ENCODE measurements at regions not wholly inside any gene's neighbourhood (a gene's known extent, or its start where the extent isn't known, plus 50 kb on each side); places are given as distances from the start of the nearest gene placed in this dataset.
"Not testable (repeated sequence)": the region's sequence is repeated elsewhere in the genome, so short reads cannot be mapped to it uniquely, and the experiment has no call there.

DNA sequence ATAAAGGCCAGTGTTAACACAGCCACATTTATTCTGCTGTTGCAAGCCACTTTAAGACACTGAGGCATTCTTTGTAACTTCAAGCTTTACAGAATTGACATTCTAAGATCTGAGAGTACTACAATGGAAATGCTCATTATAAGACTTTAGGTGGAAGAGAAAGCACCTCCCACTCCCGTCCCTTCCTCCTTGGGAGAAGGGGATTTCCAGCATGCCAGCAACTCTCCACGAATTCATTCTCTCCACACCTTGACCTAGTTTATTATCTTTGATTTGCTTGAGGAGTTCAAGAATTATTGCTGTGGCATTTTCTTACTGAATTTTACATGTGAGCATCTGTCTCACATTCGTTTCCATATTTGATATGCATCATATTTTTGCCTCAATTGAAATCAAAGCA, 644.4 kb upstream of the MIS18BP1 start:
- Histone ChIP-seq H4K20me1 (ENCODE audit: insufficient read depth, low read length) (no peaks in the 10 kb centered on the region), H3K27ac (ENCODE audit: low read depth, low read length) (no peak overlapping the region), H3K9me3 (ENCODE audit: insufficient read depth, low read depth, low read length) (no peaks in the 10 kb centered on the region), H3K27me3 (ENCODE audit: insufficient read depth, low read length) (no peaks in the 10 kb centered on the region), H3K4me3 (ENCODE audit: insufficient read depth, low read depth, low read length) (no peak overlapping the region), H3K36me3 (ENCODE audit: insufficient read depth, low read length) (no peaks in the 10 kb centered on the region), H2AFZ (ENCODE audit: low read depth, low read length) (no peak overlapping the region), H3K4me1 (ENCODE audit: insufficient read depth, low read length) (no peaks in the 10 kb centered on the region), H3K4me2 (ENCODE audit: low read length) (no peak overlapping the region), H3K9ac (ENCODE audit: low read length) (no peak overlapping the region), H3K79me2 (ENCODE audit: insufficient read depth, low read length) (no peaks in the 10 kb centered on the region)
- Mint-ChIP-seq H3K27me3 (ENCODE audit: low read depth, unreplicated experiment) (no peaks in the 10 kb centered on the region), H3K36me3 (ENCODE audit: low read depth, unreplicated experiment) (no peaks in the 10 kb centered on the region), H3K9me3 (ENCODE audit: unreplicated experiment) (no peaks in the 10 kb centered on the region), H3K27ac (ENCODE audit: unreplicated experiment) (no peak overlapping the region), H3K4me1 (ENCODE audit: low read depth, unreplicated experiment) (peaks cover 4% of the 10 kb centered on the region), H3K4me3 (ENCODE audit: unreplicated experiment) (no peak overlapping the region)
- no peak for FAIRE-seq
- TF ChIP-seq EZH2 (IDR thresholded peaks at IDR 0.05; ENCODE audit: insufficient read depth, low read length) = no peak
- TF ChIP-seq, protein P1, sequence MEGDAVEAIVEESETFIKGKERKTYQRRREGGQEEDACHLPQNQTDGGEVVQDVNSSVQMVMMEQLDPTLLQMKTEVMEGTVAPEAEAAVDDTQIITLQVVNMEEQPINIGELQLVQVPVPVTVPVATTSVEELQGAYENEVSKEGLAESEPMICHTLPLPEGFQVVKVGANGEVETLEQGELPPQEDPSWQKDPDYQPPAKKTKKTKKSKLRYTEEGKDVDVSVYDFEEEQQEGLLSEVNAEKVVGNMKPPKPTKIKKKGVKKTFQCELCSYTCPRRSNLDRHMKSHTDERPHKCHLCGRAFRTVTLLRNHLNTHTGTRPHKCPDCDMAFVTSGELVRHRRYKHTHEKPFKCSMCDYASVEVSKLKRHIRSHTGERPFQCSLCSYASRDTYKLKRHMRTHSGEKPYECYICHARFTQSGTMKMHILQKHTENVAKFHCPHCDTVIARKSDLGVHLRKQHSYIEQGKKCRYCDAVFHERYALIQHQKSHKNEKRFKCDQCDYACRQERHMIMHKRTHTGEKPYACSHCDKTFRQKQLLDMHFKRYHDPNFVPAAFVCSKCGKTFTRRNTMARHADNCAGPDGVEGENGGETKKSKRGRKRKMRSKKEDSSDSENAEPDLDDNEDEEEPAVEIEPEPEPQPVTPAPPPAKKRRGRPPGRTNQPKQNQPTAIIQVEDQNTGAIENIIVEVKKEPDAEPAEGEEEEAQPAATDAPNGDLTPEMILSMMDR (IDR thresholded peaks at IDR 0.05; ENCODE audit: insufficient read depth, low read depth, low read length) = no peak
- no peak for DNase-seq (ENCODE audit: low read depth)

- no peak overlapping the region for H3K4me2 ChIP-seq (ENCODE audit: low read length)
- H3K9me3 ChIP-seq (ENCODE audit: insufficient read depth, low read depth, low read length) = no peaks in the 10 kb centered on the region
- no peaks in the 10 kb centered on the region for H3K27me3 ChIP-seq (ENCODE audit: insufficient read depth, low read length)
- no peak overlapping the region for H3K27ac ChIP-seq (ENCODE audit: low read depth, low read length)
- no peaks in the 10 kb centered on the region for H3K4me1 Mint-ChIP-seq (ENCODE audit: low read depth, unreplicated experiment)
- no peak overlapping the region for H3K4me3 ChIP-seq (ENCODE audit: insufficient read depth, low read depth, low read length)
- no peak for TF ChIP-seq EZH2 (IDR thresholded peaks at IDR 0.05; ENCODE audit: insufficient read depth, low read length)
- TF ChIP-seq, protein P1 (IDR thresholded peaks at IDR 0.05; ENCODE audit: insufficient read depth, low read depth, low read length) = no peak
- no peak for FAIRE-seq
- H3K4me3 Mint-ChIP-seq (ENCODE audit: unreplicated experiment) = no peak overlapping the region
- H3K36me3 ChIP-seq (ENCODE audit: insufficient read depth, low read length) = no peaks in the 10 kb centered on the region
- H3K9ac ChIP-seq (ENCODE audit: low read length) = no peak overlapping the region
- no peak overlapping the region for H3K27ac Mint-ChIP-seq (ENCODE audit: unreplicated experiment)
- no peak for DNase-seq (ENCODE audit: low read depth)
- no peaks in the 10 kb centered on the region for H3K79me2 ChIP-seq (ENCODE audit: insufficient read depth, low read length)
- H4K20me1 ChIP-seq (ENCODE audit: insufficient read depth, low read length) = no peaks in the 10 kb centered on the region
- H3K4me1 ChIP-seq (ENCODE audit: insufficient read depth, low read length) = no peaks in the 10 kb centered on the region
- no peak overlapping the region for H2AFZ ChIP-seq (ENCODE audit: low read depth, low read length)
- H3K9me3 Mint-ChIP-seq (ENCODE audit: unreplicated experiment) = peaks cover 1% of the 10 kb centered on the region
- no peaks in the 10 kb centered on the region for H3K27me3 Mint-ChIP-seq (ENCODE audit: low read depth, unreplicated experiment)
- H3K36me3 Mint-ChIP-seq (ENCODE audit: low read depth, unreplicated experiment) = no peaks in the 10 kb centered on the region
Measured at GRCh38 chr14:45893127-45893526, 640.1 kb upstream of the MIS18BP1 start.

DNA sequence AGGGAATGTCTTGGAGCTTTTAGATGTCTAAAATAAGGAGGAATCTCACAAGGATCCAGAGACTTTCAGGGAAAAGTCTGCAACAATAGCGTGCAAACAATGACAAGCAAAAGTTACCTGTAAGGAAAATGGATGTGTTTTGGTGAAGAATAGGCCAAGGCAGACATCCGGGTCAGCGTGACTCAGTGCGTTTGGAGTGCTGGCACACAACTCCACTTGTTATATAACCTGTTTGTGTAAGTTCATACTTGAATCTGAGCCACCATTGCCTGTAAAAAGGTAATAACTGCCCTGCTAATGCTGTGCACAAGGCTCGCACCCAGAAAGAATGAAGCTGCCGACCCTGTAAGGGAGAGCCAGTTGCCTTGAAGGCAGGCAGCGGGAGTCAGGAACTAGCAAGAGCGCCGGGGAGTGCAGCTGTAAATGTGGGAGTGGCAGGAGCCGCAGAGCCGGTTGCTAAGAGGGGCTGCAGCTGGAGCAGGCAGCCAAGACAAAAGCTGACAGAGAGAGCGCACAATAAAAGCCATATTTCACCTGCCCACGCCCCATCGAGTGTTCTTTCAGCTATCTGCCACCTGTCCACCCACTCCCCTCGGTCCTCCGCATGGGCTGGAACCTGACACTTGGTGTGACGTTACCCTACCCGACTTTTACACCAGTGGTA, 638.5 kb upstream of the MIS18BP1 start:
- H3K27ac Mint-ChIP-seq (ENCODE audit: unreplicated experiment) = peak overlapping the region; percentile 38

DNA sequence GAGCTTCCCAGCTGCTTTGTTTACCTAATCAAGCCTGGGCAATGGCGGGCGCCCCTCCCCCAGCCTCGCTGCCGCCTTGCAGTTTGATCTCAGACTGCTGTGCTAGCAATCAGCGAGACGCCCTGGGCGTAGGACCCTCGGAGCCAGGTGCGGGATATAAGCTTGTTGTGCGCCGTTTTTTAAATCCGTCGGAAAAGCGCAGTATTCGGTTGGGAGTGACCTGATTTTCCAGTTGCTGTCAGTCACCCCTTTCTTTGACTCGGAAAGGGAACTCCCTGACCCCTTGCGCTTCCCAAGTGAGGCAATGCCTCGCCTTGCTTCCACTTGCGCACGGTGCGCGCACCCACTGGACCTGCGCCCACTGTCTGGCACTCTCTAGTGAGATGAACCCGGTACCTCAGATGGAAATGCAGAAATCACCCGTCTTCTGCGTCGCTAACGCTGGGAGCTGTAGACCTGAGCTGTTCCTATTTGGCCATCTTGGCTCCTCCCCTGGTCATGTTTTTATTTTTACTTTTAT, 635.8 kb upstream of the MIS18BP1 start:
- not testable (repeated sequence) for H3K4me1 ChIP-seq (ENCODE audit: insufficient read depth, low read length); H3K9ac ChIP-seq (ENCODE audit: low read length); H2AFZ ChIP-seq (ENCODE audit: low read depth, low read length); H3K9me3 ChIP-seq (ENCODE audit: insufficient read depth, low read depth, low read length); H3K36me3 ChIP-seq (ENCODE audit: insufficient read depth, low read length); FAIRE-seq; H3K27ac Mint-ChIP-seq (ENCODE audit: unreplicated experiment); DNase-seq (ENCODE audit: low read depth); H4K20me1 ChIP-seq (ENCODE audit: insufficient read depth, low read length); H3K36me3 Mint-ChIP-seq (ENCODE audit: low read depth, unreplicated experiment); H3K27ac ChIP-seq (ENCODE audit: low read depth, low read length); H3K27me3 Mint-ChIP-seq (ENCODE audit: low read depth, unreplicated experiment); H3K9me3 Mint-ChIP-seq (ENCODE audit: unreplicated experiment); H3K4me2 ChIP-seq (ENCODE audit: low read length); H3K4me3 Mint-ChIP-seq (ENCODE audit: unreplicated experiment); H3K4me3 ChIP-seq (ENCODE audit: insufficient read depth, low read depth, low read length); H3K79me2 ChIP-seq (ENCODE audit: insufficient read depth, low read length); H3K4me1 Mint-ChIP-seq (ENCODE audit: low read depth, unreplicated experiment); H3K27me3 ChIP-seq (ENCODE audit: insufficient read depth, low read length)

More for the DNA sequence above, 638.5 kb upstream of the MIS18BP1 start:
- no peak overlapping the region for H2AFZ ChIP-seq (ENCODE audit: low read depth, low read length)
- Mint-ChIP-seq H3K4me3 (ENCODE audit: unreplicated experiment) (no peak overlapping the region), H3K4me1 (ENCODE audit: low read depth, unreplicated experiment) (no peaks in the 10 kb centered on the region), H3K9me3 (ENCODE audit: unreplicated experiment) (peaks cover 1% of the 10 kb centered on the region), H3K36me3 (ENCODE audit: low read depth, unreplicated experiment) (no peaks in the 10 kb centered on the region), H3K27me3 (ENCODE audit: low read depth, unreplicated experiment) (no peaks in the 10 kb centered on the region)
- H3K4me2 ChIP-seq (ENCODE audit: low read length) = no peak overlapping the region
- H3K9ac ChIP-seq (ENCODE audit: low read length) = no peak overlapping the region
- H3K4me3 ChIP-seq (ENCODE audit: insufficient read depth, low read depth, low read length) = no peak overlapping the region
- DNase-seq (ENCODE audit: low read depth) (no peak), FAIRE-seq (no peak)
- no peaks in the 10 kb centered on the region for H3K27me3 ChIP-seq (ENCODE audit: insufficient read depth, low read length)
- H3K27ac ChIP-seq (ENCODE audit: low read depth, low read length) = no peak overlapping the region
- H3K4me1 ChIP-seq (ENCODE audit: insufficient read depth, low read length) = no peaks in the 10 kb centered on the region
- H3K36me3 ChIP-seq (ENCODE audit: insufficient read depth, low read length) = no peaks in the 10 kb centered on the region
- H4K20me1 ChIP-seq (ENCODE audit: insufficient read depth, low read length) = no peaks in the 10 kb centered on the region
- no peaks in the 10 kb centered on the region for H3K79me2 ChIP-seq (ENCODE audit: insufficient read depth, low read length)
- no peaks in the 10 kb centered on the region for H3K9me3 ChIP-seq (ENCODE audit: insufficient read depth, low read depth, low read length)
- TF ChIP-seq, protein P1 (IDR thresholded peaks at IDR 0.05; ENCODE audit: insufficient read depth, low read depth, low read length) = no peak
- no peak for TF ChIP-seq EZH2 (IDR thresholded peaks at IDR 0.05; ENCODE audit: insufficient read depth, low read length)
